Colon (tissue), 2 donors: ENCODE measurements at regions not wholly inside any gene's neighbourhood (a gene's known extent, or its start where the extent isn't known, plus 50 kb on each side); places are given as distances from the start of the nearest gene placed in this dataset.

ENCODE experiments used
- FAIRE-seq: peaks from 2 replicates; lab custom pipeline; 2012; peaks lifted over from hg19 to GRCh38; lab: Jason Lieb, UNC
- donor health status: control.
- donor health status: control.

DNA sequence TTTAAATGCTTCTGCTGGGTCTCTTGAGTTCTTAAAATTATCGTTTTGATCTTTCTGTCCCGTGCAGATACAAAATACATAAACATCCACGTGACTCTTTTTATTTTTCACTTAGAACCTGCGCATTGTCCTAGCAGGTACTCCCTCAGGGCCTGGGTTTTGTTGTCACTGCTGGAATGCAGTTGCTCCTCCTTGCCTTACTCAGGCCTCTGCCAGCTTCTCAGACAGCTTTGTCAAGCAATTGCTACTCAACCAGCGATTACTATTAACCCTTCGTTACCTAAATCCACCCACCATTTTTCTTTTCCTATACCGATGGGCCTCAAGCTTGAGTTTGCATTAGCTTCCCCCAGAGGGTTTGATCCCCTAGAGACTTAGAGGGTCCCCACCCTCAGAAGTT, 405.9 kb upstream of the RBFOX1 start:
- no peak for FAIRE-seq

DNA sequence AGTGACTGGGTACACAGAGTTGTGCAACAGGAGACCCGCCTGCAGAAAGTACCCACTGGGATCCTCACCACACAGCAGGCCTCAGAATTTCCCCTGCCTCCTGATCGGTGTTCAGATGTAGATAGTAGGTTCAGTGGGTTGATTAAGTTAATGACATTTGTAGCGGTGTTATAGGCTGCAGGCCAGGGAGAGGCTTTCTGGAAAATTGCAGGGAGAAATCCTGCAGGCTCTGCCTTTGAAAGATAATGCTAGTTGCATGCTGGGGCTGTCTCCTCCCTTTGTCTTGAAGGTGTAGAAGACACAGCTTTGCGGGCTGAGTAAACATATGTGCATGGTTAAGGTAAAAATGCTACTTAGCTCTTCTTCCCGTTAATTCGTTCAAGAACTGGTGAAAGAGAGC, 406.3 kb upstream of the RBFOX1 start:
- no peak for FAIRE-seq

DNA sequence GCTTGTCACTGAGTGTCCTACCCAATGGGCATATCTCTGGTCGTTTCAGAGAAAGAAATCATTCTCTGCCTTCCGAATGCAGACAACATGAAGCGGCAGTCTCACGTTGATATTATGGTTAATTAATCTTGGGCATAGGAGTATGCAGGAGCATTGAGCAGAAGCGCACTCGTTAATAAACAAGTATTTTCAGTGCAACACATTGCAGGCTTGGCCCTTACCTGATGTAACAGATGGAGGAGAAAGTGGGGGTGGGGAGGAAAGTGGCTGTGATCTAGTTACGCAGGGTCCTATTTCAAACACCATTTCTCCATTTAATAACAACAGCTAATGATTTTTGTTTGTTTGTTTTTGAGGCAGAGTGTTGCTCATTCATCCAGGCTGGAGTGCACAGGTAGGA, 414.0 kb upstream of the RBFOX1 start:
- FAIRE-seq = no peak

DNA sequence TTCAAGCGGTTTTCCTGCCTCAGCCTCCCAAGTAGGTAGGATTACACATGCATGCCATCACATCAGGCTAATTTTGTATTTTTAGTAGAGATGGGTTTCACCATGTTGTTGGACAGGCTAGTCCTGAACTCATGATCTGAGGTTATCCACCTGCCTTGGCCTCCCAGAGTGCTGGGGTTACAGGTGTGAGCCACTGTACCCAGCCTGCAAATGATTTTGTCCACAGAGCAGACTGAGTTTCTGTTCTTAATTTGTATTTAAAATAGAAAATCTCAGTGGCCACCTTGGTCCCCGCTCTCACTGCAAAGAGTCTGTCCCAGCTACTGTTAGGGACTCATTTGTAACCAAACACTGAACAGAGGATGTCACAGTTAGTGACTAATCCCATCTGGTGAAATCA, 415.7 kb upstream of the RBFOX1 start:
- no peak for FAIRE-seq

DNA sequence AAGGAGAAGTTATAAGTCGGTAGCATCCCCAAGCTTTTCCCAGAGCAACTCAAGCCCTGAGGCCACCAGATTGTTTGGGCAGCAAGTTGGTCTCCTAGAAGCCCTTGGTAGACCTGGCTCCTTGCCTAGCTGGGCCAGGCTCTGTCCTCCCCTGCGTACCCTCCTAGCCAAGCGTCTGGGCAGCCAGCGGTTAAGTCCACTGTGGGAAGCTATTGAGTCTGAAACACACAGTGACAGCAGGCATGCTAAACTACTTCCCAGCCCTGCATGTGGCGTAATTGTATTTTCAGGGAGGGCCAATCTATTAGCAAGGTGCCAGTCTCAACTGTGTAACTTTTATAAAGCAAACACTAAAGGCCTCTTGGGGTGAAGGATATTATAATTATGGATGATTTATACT, 419.1 kb upstream of the RBFOX1 start:
- FAIRE-seq = no peak

DNA sequence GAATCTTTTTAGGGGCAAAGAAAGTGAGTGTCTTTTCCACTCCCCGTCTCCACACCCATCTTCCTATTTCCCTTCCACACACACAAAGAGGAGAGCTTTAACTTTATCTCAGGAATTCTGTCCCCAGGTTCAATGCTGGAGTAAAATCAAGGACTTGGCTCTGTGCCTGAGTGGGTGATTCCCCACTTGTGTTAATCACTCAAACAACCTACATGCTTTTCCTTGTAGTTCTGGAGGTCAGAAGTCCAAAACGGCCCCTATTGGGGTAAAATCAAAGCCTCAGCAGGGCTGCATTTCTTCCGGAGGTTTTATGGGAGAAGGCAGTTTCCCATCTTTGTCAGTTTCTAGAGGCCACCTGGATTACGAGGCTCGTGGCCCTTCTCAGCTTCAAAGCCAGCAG, 422.3 kb upstream of the RBFOX1 start:
- FAIRE-seq = no peak

DNA sequence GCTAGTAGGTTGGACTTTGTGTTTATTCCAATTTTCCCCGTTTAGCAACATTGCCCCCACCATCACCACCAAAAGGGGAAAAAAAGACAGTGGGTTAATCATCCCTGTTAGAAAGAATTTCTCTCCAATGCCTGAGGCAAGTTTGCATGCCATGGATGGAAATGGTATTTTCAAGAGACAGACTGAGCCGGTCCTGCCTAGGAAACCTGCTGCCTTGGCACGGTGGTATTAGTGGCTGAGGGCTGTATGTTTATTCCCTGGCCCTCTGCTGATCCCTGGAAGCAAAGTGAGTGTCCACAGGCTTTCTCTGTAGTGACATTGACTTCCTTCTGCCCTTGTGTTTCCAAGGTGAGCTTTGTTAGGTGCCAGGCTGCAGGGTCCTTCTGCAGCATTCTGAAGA, 427.0 kb upstream of the RBFOX1 start:
- FAIRE-seq = no peak

DNA sequence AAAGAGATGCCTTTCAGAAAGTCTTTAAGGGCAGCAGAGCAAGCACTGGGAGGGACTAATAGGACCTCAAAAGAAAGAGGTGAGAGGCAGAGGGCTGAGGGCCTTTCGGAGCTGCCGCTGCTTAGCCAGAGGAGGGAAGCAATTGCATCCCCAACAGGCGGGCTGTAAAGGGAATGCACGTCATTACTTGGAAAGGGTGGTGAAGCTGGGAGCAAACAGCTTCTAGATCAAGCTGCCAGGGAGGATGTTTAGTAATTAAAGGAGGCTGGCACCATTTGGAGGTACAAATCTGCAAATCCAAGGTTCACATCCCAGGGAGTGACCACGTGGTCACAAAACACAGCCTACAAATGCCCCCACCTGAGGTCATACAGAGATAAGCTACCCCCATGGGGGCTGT, 429.0 kb upstream of the RBFOX1 start:
- no peak for FAIRE-seq

DNA sequence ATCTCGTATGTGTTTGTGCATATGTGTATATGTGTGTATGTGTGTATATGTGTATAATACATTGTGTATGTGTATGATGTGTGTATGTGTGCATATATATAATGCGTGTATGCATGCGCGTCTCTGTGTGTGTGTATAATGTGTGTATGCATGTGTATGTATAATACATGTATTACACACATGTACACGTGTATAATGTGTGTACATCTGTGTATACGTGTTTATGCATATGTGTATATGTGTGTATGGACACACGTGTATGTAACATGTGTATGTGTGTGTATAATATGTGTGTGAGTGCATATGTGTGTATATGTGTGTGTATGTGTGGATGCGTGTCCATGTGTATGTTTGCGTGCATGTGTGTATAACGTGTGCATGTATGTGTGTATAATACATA, 433.7 kb upstream of the RBFOX1 start:
- no peak for FAIRE-seq

DNA sequence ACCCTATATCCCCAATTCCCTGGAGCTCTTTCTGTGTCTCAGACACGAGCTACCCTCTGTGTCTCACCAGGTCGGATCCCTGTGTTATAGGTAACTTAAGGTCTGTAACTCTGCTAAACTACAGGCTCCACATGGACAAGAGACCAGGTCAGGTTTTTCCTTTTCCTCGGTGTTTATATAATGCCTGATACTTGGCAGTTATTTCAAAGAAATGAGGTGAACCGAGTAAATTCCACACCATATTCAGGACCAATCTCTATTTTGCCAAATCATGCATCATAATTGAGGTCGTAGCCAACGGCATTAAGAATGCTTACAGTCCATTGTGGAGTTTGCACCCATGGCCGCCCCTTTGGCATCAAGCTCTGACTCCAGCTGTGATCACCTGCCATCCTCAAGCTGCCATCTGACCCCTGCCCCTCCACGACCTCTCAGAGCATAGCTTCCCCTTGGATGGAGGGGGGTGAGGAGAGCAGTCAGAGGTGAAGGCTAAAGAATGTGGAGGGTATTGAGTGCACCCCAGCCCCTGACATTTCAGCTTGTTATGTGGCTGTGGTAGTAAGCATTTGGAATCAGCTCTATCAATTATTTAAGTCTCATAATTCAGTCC, 434.7 kb upstream of the RBFOX1 start:
- no peak for FAIRE-seq

DNA sequence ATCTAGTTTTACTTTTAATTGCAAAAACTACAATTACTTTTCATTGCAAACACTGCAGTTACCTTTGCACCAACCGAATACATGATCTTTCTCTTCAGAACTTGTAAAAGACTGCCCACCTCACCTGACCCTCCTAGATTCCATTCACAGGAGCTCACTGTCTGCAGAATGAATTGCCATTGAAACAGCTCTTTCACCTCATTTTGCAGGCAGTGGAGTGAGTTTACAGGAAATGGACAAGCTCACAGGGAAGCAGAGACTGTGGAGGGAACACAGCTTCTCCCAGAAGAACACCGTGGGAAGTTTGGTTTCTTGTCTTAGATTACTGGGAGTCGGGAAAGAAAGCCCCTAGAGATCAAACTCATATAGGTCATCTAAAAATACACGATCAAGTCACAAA, 439.7 kb upstream of the RBFOX1 start:
- FAIRE-seq = no peak

DNA sequence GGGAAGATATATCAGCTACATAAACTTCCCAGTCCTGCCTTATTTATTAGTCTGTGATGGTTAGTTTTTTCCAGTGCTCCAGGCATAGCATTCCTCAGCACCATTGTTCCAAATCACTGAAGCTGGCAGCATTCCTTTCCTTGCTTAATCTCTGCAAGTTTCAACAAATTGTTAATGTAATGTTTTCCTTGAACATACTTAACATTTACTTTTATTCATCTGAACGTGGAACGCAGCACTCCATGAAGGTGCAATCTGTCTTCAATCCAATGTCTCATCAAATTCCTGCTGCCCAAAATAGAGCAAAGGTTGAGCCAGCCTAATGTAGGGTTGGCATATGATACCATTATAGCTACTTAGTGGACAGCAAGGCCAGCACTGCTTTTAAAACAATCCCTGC, 441.1 kb upstream of the RBFOX1 start:
- FAIRE-seq = no peak

DNA sequence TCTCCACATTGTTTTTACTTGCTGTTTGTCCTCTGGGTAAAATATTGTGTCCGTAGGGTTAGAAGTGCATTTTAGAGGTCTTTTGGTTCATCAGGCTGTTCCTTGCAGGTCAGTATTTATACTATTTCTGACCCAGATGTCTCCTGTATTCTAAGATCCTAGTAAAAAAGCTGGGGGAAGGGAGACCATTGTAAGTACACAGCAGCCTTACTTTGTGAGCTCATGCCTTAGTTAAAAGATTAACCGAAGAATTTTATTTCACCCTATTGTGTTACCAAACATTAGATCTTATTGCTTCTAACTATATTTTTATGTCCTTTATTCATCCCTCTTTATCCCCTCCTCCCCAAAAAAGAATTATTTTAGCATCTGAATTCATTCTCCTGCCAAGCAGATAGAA, 444.1 kb upstream of the RBFOX1 start:
- no peak for FAIRE-seq

DNA sequence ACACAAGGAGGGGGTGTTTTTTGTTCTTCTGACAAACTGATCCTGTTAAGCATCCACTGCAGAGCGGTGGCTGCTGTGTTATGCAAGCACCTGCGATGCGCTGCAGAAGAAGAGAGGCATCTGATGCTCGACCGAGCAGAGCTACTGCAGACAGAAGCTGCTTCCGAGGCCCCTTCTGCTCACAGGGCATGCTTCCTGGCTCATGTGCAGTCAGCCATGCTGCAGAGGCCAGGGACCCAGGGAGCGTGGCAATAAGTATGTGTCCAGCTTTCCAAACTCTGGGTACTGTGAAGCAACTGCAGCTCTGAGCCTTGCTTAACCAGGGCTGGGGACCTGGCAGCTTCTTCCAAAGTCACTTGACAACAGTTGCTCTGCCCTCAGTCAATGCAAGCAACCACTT, 448.6 kb upstream of the RBFOX1 start:
- no peak for FAIRE-seq

DNA sequence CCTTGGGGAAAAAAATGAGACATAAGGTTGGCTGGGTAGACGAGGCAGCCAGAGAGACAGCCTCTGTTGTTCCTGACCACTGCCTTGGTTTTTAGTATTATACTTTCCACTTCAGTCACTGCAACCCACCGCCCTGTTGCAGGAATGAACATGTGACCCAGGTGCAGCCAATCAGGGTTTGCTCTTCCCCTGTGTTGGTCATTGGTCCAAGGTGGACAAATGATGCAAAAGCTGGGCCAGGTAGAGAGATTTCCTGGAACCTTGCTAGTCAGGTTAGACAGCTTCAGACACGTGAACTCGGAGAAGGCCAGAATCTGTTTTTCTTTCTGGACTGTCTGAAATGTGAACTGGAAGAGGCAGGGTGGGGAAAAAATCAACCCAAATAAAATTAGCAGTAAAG, 452.4 kb upstream of the RBFOX1 start:
- no peak for FAIRE-seq

DNA sequence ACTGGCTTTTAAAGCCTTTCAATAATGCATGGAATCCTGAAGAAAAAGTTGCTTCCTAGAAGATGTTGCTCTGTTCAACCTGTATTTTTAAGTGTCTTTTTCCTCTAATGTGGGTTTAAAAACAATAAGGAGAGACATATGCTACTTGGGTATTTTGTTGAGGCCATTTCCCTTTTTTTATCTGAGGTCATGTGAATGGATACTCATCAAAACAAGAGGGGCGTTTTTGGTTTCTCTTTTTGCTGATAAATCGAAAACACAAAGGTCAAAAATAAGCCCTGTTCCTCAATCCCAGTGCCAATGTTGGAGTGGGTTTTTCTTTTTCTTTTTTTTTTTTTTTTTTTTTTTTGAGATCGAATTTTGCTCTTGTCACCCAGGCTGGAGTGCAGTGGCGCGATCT, 468.0 kb upstream of the RBFOX1 start:
- no peak for FAIRE-seq

DNA sequence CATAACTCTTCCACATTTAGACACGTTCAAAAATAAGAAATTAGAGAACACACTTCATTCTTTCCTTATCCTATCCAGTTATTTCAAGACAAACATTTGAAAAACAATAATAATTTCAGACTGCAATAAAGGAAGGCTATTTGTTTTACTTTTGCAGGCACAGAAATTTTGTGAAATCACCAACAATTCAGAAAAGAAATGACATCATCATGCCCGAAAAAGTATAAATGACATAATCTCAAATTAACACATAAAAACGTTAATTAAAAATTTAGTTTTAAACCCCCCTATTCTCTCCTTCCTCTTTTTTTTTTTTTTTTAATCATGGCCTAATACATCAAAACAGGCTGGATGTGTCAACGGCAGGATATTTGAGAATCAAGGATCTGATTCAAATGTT, 468.4 kb upstream of the RBFOX1 start:
- FAIRE-seq = no peak

DNA sequence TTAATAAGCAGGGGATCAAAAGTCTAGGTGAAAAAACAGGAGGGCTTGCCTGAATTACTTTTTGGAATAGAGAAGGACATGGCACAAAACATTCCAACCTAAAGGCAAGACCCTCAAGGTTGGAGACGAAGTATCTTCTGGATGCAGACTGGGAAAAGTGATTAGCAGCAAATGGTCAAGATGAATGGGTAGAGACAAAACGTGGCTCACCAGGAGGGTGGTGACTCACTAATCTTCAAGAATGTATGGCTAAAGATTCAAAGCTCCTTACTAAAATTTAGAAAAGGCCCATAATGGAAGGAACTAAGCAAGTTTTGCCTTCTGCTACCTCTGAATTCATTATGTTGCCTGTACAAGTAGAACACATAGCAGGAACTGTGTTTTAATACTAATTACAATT, 469.5 kb upstream of the RBFOX1 start:
- no peak for FAIRE-seq

DNA sequence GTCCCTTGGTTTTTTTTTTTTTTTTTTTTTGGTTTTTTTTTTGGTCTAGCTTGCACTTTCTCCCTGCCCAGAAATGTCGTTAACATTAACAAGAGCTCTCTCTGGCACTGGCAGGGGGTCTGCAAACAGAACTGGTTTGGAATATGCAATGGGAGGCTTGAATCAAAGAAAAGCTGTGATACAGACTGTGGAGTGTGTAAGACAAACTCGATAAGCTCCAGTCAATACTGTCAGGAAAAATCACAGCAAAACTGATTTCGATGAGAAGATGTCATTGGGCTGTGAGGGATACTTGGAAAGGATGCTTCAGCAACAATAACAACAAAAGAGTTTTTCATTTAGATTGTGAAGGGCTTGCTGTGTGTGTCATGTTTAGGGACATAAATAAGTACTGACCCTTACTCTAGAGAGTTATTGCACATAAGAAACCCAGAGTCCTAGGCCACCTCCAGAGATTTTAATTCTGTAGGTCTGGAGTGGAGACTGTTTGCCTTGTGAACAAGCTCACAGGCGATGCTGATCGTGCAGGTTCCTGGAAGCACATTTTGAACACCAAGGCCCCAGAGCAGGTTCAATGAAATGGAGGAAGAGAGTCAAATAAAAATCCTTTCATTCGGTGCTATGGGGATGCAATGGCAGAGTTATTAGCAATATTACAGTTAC, 470.7 kb upstream of the RBFOX1 start:
- no peak for FAIRE-seq

DNA sequence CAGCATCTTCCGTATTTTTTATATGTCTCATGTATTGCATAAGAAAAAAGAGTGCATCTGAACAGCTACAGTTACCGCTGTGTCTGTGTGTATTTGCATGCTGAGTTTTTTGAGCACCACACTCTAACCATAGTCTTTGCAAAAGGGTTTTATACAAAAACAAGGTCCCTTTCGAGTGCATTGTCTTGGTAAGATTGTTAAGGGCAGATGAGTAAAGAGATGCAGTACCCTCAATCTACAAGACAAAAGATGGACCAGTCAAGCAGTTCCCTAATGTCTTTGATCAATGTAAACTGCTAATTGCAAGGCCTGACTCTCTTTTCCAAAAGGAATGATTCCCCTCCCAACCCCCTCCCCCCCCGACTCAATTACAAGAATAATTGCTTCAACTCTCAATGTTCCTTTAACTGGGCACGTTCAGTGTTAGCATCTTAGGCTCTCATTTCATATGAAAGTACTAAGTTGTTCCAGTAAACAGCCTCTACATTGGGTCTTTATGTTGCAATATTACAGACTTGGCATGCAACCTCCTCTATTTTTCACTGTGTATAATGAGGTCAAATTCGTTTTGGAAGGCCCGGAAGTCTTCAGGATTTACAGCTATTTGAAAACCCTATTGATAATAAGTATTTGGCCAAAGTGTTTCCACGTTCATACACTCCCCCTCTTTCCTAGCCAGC, 471.4 kb upstream of the RBFOX1 start:
- no peak for FAIRE-seq

DNA sequence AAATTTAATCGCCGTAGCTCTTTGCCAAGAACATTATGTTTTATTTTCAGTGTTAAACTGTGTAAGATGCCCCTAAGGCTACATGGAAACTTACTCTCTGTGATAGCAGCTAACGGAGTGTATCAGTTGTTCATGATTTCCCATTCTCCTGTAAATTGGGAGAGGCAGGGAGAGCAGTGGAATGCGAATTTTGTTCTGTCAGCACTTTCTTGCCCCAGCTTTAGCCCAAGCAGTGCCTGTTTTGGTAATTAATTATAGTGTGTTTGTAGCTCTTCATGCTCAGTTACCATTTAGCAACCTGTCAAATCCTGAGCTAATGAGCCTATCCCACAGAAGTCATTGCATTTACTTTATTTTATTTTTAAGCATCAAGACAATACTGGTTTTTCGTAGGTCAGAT, 475.1 kb upstream of the RBFOX1 start:
- no peak for FAIRE-seq

DNA sequence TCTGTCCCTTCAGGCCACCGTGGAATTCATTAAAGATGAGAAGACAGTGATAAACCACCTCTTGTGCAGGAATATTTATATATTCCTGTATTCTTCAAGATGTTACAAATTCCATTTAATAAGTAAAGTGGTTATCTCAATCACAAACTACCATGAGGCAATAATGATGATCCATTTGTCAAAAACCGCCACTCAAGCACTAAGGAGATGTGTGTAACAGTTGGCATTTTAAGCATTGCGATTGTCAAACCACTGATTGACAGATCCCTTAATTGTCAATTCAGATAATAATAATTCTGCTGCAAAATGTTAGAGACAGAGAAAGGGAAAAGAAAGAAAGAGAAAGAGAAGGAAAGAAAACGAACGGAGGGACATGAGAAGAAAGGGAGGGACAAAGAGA, 476.1 kb upstream of the RBFOX1 start:
- FAIRE-seq = no peak

DNA sequence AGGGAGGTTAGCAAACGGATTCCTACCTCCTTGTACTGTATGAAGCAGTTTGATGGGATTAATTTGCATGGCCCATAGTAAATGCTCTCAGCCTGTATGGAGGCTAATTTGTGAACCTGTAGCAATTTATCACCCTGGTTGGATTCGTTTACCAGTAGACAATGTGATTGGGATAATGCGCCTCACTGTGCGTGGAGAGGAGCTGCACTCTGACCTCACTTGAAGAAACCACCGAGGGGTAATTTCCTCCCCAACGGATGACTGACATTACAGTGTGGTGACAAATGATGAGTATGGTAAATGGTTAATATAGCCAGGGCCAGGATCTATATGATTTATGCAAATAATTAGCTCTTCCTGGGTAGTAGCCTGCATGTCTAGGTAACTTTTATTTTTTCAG, 479.1 kb upstream of the RBFOX1 start:
- FAIRE-seq = no peak

DNA sequence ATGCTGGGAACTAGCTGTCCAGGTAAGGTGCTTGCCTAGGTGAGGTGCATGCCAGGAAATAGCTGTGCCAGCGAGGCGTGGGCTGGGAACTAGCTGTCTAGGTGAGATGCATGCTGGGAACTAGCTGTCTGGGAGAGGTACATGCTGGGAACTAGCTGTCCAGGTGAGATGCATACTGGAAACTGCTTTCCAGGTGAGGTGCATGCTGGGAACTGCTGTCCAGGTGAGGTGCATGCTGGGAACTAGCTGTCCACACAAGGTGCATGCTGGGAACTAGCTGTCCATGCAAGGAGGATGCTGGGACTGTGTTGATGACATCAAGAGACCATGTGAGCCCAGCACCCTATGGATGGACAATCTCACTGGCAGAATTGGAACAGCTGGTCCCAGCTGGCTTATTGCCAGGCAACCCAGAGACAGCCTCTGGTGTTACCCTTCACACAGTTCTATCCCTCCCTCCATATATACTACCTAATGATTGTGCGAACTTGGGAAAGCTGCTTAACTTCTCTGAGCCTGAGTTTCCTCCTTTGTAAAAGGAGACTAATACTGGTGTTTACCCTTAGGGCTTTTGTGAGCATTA, 479.9 kb upstream of the RBFOX1 start:
- FAIRE-seq = no peak
